Activated CD8-positive, alpha-beta T cell treated with anti-CD3 and anti-CD28 coated beads for 36 hours (primary cell): ENCODE measurements at regions not wholly inside any gene's neighbourhood (a gene's known extent, or its start where the extent isn't known, plus 50 kb on each side); places are given as distances from the start of the nearest gene placed in this dataset.

Experiments used
- ATAC-seq: fragments of 200-7000 bp; cut with Tn5 transposase; one replicate; pipeline ENCODE4 v1.10.0; 2021; ENCODE audit warnings: mild to moderate bottlenecking, moderate library complexity
- CTCF ChIA-PET: fragments of 350-600 bp; sonication (Branson Sonifier 250); formaldehyde crosslinking; loops from one replicate; lab custom pipeline; 2021; ENCODE audit warnings: antibody characterized with exemption; lab: Charles Lee
- POLR2A ChIA-PET: fragments of 350-600 bp; sonication (Branson Sonifier 250); formaldehyde crosslinking; loops from one replicate; lab custom pipeline; 2021; ENCODE audit warnings: antibody characterized with exemption; lab: Charles Lee
- DNase-seq: peaks from one replicate; pipeline ENCODE4 v3.0.0-alpha.2; 2020
- H3K27ac Mint-ChIP-seq: one replicate; pipeline ENCODE4 v1.8.0; 2021; ENCODE audit warnings: mild to moderate bottlenecking, mixed read lengths
- H3K27me3 Mint-ChIP-seq: one replicate; pipeline ENCODE4 v1.8.0; 2021; ENCODE audit warnings: mixed read lengths
- H3K36me3 Mint-ChIP-seq: one replicate; pipeline ENCODE4 v1.8.0; 2021; ENCODE audit warnings: low read depth, mixed read lengths
- H3K4me1 Mint-ChIP-seq: one replicate; pipeline ENCODE4 v1.8.0; 2021; ENCODE audit warnings: low read depth, mixed read lengths
- H3K4me3 Mint-ChIP-seq: one replicate; pipeline ENCODE4 v1.8.0; 2021; ENCODE audit warnings: mild to moderate bottlenecking, moderate library complexity, mixed read lengths
- H3K9me3 Mint-ChIP-seq: one replicate; pipeline ENCODE4 v1.8.0; 2021; ENCODE audit warnings: mixed read lengths
- intact Hi-C: fragments of 100-400 bp; cut with micrococcal nuclease; formaldehyde crosslinking; loops from one replicate; pipeline ENCODE4 v1.10.0; 2022
- TF ChIP-seq, protein P1 (sequence below): fragments of 200-600 bp; IDR thresholded peaks from one replicate; pipeline ENCODE4 v1.8.0; 2022; ENCODE audit warnings: antibody characterized with exemption, mild to moderate bottlenecking

DNA sequence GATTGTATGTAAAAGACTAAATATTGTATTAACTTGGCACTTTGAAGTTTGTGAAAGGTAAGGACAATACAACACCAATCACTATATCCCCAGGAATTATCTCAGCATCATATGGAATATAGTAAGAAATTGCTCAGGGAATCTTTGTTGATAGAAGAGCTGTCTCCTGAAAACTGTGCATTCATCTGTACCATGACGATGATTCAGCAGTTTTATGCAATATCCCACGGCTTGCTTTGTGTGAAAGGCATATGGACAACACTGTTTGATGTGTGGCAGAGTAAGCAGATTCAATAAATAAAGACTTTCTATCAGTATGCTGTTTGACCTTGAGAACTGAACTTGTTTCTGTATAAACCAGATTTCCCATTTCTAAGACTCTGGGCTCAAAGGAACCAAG lies 147.5 kb upstream of the PLN start:
- no peaks in the 10 kb centered on the region for H3K9me3 Mint-ChIP-seq
- no peaks in the 10 kb centered on the region for H3K27me3 Mint-ChIP-seq
- no peaks in the 10 kb centered on the region for H3K4me1 Mint-ChIP-seq
- DNase-seq = no peak
- no peak for ATAC-seq
- ChIA-PET CTCF (no interaction called here), POLR2A (no interaction called here)
- no peak overlapping the region for H3K27ac Mint-ChIP-seq
- intact Hi-C loops = no loop called here
- H3K36me3 Mint-ChIP-seq = no peaks in the 10 kb centered on the region
- TF ChIP-seq, protein P1, sequence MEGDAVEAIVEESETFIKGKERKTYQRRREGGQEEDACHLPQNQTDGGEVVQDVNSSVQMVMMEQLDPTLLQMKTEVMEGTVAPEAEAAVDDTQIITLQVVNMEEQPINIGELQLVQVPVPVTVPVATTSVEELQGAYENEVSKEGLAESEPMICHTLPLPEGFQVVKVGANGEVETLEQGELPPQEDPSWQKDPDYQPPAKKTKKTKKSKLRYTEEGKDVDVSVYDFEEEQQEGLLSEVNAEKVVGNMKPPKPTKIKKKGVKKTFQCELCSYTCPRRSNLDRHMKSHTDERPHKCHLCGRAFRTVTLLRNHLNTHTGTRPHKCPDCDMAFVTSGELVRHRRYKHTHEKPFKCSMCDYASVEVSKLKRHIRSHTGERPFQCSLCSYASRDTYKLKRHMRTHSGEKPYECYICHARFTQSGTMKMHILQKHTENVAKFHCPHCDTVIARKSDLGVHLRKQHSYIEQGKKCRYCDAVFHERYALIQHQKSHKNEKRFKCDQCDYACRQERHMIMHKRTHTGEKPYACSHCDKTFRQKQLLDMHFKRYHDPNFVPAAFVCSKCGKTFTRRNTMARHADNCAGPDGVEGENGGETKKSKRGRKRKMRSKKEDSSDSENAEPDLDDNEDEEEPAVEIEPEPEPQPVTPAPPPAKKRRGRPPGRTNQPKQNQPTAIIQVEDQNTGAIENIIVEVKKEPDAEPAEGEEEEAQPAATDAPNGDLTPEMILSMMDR = no peak
- no peak overlapping the region for H3K4me3 Mint-ChIP-seq

DNA sequence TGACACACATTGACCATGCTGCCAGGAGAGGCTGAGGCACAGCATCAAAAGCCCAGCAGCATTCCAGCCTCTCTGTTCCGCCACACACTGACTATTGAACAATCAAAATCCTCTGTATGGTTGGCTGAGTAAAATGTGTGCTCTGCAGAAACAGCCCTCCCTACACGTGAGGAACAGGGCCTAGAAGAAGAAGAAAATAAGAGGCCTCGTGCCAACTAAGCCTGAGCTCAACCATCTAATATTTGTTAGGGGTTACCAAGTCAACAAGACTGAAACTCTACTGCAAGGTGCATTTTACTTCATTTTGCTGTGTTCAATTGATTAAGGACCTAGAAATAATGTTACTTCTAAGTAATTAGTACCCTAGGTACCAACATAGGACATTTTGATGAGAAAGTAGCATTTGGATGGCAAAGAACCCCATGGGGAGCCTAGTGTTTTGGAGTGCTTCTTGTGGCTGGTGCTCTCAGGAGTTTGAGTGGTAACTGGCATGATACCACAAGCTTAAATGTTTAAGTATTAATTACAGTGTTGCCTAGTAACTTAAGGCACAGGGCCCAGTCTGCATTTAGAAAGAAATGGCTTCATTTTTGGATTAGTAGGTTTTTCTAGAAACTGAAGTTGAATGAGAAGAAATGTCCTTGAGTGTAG lies 146.6 kb upstream of the PLN start:
- ChIA-PET POLR2A (interaction anchor here (1.1 kb wide), 1 partner anchor 16 kb away, joined by 3 read pairs; no protein-coding TSS in a partner anchor), CTCF (interaction anchor here (0.8 to 1.0 kb wide), 2 partner anchors 10 to 93 kb away, joined by 3 read pairs; no protein-coding TSS in a partner anchor)
- no peak for ATAC-seq
- Mint-ChIP-seq H3K4me1 (no peaks in the 10 kb centered on the region), H3K4me3 (no peak overlapping the region), H3K27ac (no peak overlapping the region), H3K27me3 (no peaks in the 10 kb centered on the region), H3K9me3 (no peaks in the 10 kb centered on the region), H3K36me3 (no peaks in the 10 kb centered on the region)
- intact Hi-C loops = no loop called here
- DNase-seq = no peak
- TF ChIP-seq, protein P1 = no peak

DNA sequence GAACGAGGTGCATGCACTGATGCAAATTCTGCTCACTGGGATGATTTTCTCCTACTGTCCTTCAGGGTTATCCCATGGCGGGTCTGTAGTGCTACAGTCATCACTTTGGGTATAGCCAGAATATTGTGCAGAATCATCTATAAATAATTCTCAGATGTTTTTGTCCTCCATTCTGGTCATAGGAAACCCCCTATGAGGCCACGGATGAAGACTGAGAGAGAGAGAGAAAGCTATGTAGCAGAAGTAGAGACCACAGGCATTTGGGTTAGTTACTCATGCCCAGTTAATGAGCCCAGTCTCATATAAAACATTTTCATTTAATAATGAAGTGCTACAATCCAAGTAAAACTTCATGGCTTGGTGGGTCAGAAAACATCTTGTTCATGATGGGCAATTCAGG lies 145.1 kb upstream of the PLN start:
- intact Hi-C loops = no loop called here
- Mint-ChIP-seq H3K27me3 (no peaks in the 10 kb centered on the region), H3K36me3 (peaks cover 4% of the 10 kb centered on the region), H3K4me1 (no peaks in the 10 kb centered on the region), H3K9me3 (no peaks in the 10 kb centered on the region), H3K27ac (no peak overlapping the region), H3K4me3 (no peak overlapping the region)
- ATAC-seq (no peak), DNase-seq (no peak)
- CTCF ChIA-PET = no interaction called here
- POLR2A ChIA-PET = interaction anchor here (0.7 kb wide), 1 partner anchor 529 kb away, joined by 3 read pairs; no protein-coding TSS in a partner anchor
- TF ChIP-seq, protein P1 = no peak

DNA sequence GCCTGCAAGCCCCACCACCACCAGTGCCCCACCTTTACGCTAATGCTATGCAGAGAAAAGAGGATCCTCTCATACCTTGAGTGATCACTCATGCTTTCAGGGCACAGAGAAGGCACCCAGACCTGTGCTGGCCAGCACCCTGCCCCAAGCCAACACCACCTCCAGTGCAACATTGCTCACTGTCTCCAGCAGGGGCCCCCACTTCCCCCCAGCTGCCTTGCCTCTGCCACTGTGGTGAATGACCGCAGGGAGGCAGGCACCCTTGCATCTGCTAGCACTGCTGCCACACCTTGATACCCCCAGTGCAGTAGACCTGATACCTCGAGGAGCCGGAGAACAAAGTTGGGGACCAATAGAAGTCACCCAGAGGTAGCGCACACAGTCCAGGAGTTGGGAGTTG lies 139.2 kb upstream of the PLN start:
- Mint-ChIP-seq H3K4me3 (no peak overlapping the region), H3K9me3 (peaks cover 14% of the 10 kb centered on the region), H3K4me1 (no peaks in the 10 kb centered on the region), H3K27ac (no peak overlapping the region), H3K36me3 (peaks cover 16% of the 10 kb centered on the region), H3K27me3 (no peaks in the 10 kb centered on the region)
- CTCF ChIA-PET = interaction anchor here (0.8 kb wide), 1 partner anchor 11 kb away, joined by 3 read pairs; no protein-coding TSS in a partner anchor
- no peak for DNase-seq
- ATAC-seq = no peak
- TF ChIP-seq, protein P1 = no peak
- POLR2A ChIA-PET = no interaction called here
- intact Hi-C loops = no loop called here

DNA sequence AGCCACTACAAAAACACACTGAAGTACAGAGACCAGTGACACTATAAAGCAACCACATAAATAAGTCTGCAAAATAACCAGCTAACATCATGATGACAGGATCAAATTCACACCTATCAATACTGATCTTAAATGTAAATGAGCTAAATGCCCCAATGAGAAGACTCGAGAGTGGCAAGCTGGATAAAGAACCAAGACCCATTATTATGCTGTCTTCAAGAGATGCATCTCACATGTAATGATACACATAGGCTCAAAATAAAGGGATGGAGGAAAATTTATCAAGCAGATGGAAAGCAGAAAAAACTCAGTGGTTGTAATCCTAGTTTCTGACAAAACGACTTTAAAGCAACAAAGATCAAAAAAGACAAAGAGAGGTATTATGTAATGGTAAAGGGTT lies 138.1 kb upstream of the PLN start:
- DNase-seq (no peak), ATAC-seq (no peak)
- intact Hi-C loops = no loop called here
- CTCF ChIA-PET = no interaction called here
- Mint-ChIP-seq H3K27me3 (no peaks in the 10 kb centered on the region), H3K9me3 (peaks cover 14% of the 10 kb centered on the region), H3K27ac (no peak overlapping the region), H3K4me3 (no peak overlapping the region), H3K4me1 (no peaks in the 10 kb centered on the region), H3K36me3 (peaks cover 16% of the 10 kb centered on the region)
- POLR2A ChIA-PET = no interaction called here
- TF ChIP-seq, protein P1 = no peak
